T-helper 9 cell (primary cell): ENCODE measurements at regions not wholly inside any gene's neighbourhood (a gene's known extent, or its start where the extent isn't known, plus 50 kb on each side); places are given as distances from the start of the nearest gene placed in this dataset.
"Not testable (repeated sequence)": the region's sequence is repeated elsewhere in the genome, so short reads cannot be mapped to it uniquely, and the experiment has no call there.

Source experiments
- DNase-seq: peaks from one replicate; pipeline ENCODE4 v3.0.0-alpha.2; 2020

- DNase-seq, result peak; percentile 24
Measured at GRCh38 chr22:22745225-22746060, 101.0 kb downstream of the GGTLC2 start.

- no peak for DNase-seq
Measured at GRCh38 chr22:22746061-22746962, 101.9 kb downstream of the GGTLC2 start.

GRCh38 chr22:22746963-22747933, 102.8 kb downstream of the GGTLC2 start:
- no peak for DNase-seq

- DNase-seq, result peak; percentile 14
Measured at GRCh38 chr22:22748297-22748743, 103.9 kb downstream of the GGTLC2 start.

- no peak for DNase-seq
Measured at GRCh38 chr22:22748756-22749155, 104.3 kb downstream of the GGTLC2 start.

- no peak for DNase-seq
Measured at GRCh38 chr22:22749167-22749758, 104.8 kb downstream of the GGTLC2 start.

- no peak for DNase-seq
Measured at GRCh38 chr22:22750335-22751042, 106.1 kb downstream of the GGTLC2 start.

- DNase-seq, result no peak
Measured at GRCh38 chr22:22751043-22751603, 106.7 kb downstream of the GGTLC2 start.

- no peak for DNase-seq
Measured at GRCh38 chr22:22752199-22752555, 107.8 kb downstream of the GGTLC2 start.

GRCh38 chr22:22752556-22753477, 108.4 kb downstream of the GGTLC2 start:
- DNase-seq, result peak; percentile 23

GRCh38 chr22:22753526-22754267, 109.3 kb downstream of the GGTLC2 start:
- DNase-seq, result peak; percentile 75

GRCh38 chr22:22754268-22754657, 109.8 kb downstream of the GGTLC2 start:
- DNase-seq, result no peak

GRCh38 chr22:22754961-22755777, 110.8 kb downstream of the GGTLC2 start:
- no peak for DNase-seq

GRCh38 chr22:22755778-22756100, 111.3 kb downstream of the GGTLC2 start:
- DNase-seq, result no peak

GRCh38 chr22:22756109-22756508, 111.7 kb downstream of the GGTLC2 start:
- no peak for DNase-seq

- DNase-seq, result not testable (repeated sequence)
Measured at GRCh38 chr22:22756551-22757201, 112.3 kb downstream of the GGTLC2 start.

- not testable (repeated sequence) for DNase-seq
Measured at GRCh38 chr22:22758101-22758807, 113.8 kb downstream of the GGTLC2 start.
